ENCODE measurements at regions not wholly inside any gene's neighbourhood (a gene's known extent, or its start where the extent isn't known, plus 50 kb on each side); places are given as distances from the start of the nearest gene placed in this dataset.

DNA sequence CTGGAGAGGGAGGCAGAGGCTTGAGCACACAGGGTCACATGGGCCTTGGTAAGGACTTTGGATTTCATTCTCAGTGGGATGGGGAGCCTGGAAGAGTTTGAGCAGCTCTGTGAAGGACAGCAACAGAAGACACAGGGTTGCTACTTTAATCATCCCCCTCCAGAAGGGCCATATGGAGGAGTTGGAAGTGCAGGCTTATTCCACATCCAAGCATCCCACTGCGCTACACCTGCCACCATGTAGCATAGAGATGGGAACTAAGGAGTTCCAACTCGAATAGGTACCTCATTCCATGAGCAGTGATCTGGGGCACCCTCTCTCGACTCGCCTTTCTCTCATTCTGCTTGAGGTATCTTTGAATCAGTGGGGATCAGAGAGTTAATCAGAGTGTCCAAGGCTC lies 54.0 kb upstream of the CTTNBP2NL start:
- H3K4me3 Mint-ChIP-seq = no peak overlapping the region
- no peaks in the 10 kb centered on the region for H3K36me3 Mint-ChIP-seq (ENCODE audit: low read depth)
- no peaks in the 10 kb centered on the region for H3K9me3 Mint-ChIP-seq
- H3K4me1 Mint-ChIP-seq (ENCODE audit: low read depth) = no peaks in the 10 kb centered on the region
- H3K27me3 Mint-ChIP-seq (ENCODE audit: insufficient read depth) = peaks cover 36% of the 10 kb centered on the region
- no peak for DNase-seq
- no peak overlapping the region for H3K27ac Mint-ChIP-seq
- TF ChIP-seq, protein P1, sequence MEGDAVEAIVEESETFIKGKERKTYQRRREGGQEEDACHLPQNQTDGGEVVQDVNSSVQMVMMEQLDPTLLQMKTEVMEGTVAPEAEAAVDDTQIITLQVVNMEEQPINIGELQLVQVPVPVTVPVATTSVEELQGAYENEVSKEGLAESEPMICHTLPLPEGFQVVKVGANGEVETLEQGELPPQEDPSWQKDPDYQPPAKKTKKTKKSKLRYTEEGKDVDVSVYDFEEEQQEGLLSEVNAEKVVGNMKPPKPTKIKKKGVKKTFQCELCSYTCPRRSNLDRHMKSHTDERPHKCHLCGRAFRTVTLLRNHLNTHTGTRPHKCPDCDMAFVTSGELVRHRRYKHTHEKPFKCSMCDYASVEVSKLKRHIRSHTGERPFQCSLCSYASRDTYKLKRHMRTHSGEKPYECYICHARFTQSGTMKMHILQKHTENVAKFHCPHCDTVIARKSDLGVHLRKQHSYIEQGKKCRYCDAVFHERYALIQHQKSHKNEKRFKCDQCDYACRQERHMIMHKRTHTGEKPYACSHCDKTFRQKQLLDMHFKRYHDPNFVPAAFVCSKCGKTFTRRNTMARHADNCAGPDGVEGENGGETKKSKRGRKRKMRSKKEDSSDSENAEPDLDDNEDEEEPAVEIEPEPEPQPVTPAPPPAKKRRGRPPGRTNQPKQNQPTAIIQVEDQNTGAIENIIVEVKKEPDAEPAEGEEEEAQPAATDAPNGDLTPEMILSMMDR (IDR thresholded peaks at IDR 0.05) = no peak

DNA sequence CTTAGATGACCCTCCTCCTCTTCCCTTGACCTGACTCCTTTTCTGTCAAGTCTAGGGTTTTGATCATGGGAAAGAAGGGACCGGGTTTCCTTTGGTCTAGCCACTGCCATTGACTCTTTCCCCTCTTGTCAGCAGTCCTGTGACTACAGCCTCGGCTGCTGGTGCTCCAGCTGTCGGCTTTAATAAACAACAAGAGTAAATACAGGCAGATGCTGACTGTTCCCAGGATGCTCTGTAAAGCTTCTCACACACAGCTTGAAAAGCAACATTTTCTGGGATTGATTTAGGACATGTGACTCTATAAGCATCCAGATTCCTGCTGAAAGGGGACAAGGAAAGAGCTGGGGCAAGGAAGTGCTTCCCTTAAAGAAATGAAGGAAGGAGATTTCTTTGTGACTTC lies 53.5 kb upstream of the CTTNBP2NL start:
- no peaks in the 10 kb centered on the region for H3K4me1 Mint-ChIP-seq (ENCODE audit: low read depth)
- peaks cover 34% of the 10 kb centered on the region for H3K27me3 Mint-ChIP-seq (ENCODE audit: insufficient read depth)
- H3K9me3 Mint-ChIP-seq = no peaks in the 10 kb centered on the region
- no peaks in the 10 kb centered on the region for H3K36me3 Mint-ChIP-seq (ENCODE audit: low read depth)
- no peak overlapping the region for H3K27ac Mint-ChIP-seq
- DNase-seq = no peak
- TF ChIP-seq, protein P1 (IDR thresholded peaks at IDR 0.05) = no peak
- no peak overlapping the region for H3K4me3 Mint-ChIP-seq

DNA sequence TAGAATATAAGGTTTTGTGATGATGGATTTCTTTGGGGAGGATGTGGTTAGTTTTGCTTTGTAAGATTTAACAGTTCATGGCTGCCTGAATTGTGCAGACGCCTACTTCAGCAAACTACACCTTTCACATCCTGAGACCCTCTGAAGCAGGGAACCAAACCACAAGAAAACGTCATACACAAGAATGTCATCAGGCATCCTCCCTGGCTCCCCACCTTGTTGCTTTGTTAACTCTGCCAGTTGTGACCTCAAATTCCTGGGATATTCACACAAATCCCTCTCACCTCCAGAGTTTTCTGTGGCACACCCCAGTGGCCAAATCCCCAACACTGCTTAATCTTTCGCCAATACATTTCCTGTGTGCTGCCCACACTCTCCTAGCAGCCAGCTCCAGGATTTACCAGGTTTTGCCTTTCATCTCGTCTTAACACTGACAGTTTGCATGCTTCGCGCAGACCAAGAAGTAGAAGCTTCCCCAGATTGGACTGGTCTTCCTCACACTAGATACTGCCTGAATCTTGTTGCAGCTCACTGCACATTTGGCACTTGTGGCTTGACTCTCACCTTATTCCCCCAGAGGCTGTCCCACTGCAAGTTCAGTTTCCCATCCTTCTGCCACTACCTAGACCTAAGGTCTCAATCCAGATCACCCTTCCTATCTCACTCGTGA lies 51.1 kb upstream of the CTTNBP2NL start:
- H3K27me3 Mint-ChIP-seq (ENCODE audit: insufficient read depth) = peaks cover 17% of the 10 kb centered on the region
- TF ChIP-seq, protein P1 (IDR thresholded peaks at IDR 0.05) = no peak
- no peaks in the 10 kb centered on the region for H3K9me3 Mint-ChIP-seq
- H3K36me3 Mint-ChIP-seq (ENCODE audit: low read depth) = no peaks in the 10 kb centered on the region
- no peak for DNase-seq
- H3K4me3 Mint-ChIP-seq = no peak overlapping the region
- no peaks in the 10 kb centered on the region for H3K4me1 Mint-ChIP-seq (ENCODE audit: low read depth)
- no peak overlapping the region for H3K27ac Mint-ChIP-seq

Measured in HFFc6 (cell line).